GM12872 (cell line): ENCODE measurements at regions not wholly inside any gene's neighbourhood (a gene's known extent, or its start where the extent isn't known, plus 50 kb on each side); places are given as distances from the start of the nearest gene placed in this dataset.

ENCODE experiments used
- TF ChIP-seq, protein P1 (sequence below): IDR thresholded peaks from 3 replicates; pipeline ENCODE4 v1.5.1; 2011; ENCODE audit warnings: low read depth, mild to moderate bottlenecking, low read length, moderate library complexity; ENCODE audit not compliant: insufficient read depth

DNA sequence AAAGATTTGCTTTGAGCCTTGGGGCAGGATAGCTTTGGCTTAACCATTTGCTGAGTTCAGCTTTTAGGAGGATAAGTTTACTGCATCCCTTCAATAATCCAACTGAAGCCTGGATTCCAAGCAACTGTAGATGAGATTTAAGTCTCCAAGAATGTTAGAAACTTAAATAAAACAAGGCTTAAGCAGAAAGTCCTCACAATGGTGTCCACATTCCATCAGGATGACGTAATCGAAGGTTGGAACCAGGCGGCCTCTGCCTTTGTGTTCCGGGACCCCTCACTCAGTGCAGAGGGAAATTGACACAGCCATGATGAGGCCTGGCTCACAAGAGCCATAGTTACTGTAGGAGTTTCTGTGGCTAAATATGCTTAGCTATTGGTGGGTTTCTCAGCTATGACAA lies 260.4 kb downstream of the LPIN1 start:
- TF ChIP-seq, protein P1, sequence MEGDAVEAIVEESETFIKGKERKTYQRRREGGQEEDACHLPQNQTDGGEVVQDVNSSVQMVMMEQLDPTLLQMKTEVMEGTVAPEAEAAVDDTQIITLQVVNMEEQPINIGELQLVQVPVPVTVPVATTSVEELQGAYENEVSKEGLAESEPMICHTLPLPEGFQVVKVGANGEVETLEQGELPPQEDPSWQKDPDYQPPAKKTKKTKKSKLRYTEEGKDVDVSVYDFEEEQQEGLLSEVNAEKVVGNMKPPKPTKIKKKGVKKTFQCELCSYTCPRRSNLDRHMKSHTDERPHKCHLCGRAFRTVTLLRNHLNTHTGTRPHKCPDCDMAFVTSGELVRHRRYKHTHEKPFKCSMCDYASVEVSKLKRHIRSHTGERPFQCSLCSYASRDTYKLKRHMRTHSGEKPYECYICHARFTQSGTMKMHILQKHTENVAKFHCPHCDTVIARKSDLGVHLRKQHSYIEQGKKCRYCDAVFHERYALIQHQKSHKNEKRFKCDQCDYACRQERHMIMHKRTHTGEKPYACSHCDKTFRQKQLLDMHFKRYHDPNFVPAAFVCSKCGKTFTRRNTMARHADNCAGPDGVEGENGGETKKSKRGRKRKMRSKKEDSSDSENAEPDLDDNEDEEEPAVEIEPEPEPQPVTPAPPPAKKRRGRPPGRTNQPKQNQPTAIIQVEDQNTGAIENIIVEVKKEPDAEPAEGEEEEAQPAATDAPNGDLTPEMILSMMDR, result no peak

DNA sequence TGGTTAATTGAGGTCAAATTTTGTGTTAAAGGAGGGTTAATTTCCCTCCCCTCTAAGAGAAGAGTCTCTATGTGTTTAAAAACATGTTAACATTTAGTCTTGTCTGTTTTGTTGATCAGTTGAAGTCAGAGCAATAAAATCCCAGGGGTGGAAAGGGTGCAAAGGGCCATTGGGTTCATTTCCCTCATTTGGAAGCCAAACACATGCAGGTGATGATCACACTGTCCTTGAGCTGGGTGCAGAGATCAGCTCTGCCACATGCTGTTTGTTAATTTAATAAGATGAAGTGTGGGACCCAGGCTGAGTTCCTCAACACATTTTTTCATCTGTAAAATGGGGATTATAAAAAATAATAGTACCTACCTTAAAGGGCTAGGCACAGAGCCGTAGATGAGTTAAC lies 260.9 kb downstream of the LPIN1 start:
- TF ChIP-seq, protein P1, result no peak

DNA sequence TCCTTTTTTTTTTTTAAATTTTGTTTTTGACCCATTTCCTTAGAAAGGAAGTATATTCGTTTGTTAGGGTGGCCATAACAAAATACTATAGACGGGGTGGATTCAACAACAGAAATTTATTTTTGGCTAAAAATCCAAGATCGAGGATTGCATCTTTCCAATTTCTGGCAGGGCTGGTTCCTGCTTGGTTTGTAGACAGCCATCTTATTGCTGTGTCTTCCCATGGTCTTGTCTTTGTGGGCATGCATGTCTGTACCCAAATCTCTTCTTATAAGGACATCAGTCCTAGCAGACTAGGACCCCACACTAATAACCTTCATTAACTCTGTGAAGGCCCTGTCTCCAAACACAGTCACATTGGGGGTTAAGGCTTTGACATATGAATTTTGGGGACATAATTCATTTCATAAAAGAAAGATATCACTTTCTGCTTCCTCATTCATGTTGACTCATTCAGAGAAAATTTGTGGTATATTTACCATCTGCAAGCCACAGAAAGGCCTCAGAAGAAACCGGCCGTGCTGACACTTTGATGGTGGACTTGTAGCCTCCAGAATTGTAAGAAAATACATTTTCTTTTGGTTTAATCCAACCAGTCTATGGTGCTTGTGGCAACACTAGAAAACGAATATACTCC lies 262.1 kb downstream of the LPIN1 start:
- TF ChIP-seq, protein P1, result no peak

DNA sequence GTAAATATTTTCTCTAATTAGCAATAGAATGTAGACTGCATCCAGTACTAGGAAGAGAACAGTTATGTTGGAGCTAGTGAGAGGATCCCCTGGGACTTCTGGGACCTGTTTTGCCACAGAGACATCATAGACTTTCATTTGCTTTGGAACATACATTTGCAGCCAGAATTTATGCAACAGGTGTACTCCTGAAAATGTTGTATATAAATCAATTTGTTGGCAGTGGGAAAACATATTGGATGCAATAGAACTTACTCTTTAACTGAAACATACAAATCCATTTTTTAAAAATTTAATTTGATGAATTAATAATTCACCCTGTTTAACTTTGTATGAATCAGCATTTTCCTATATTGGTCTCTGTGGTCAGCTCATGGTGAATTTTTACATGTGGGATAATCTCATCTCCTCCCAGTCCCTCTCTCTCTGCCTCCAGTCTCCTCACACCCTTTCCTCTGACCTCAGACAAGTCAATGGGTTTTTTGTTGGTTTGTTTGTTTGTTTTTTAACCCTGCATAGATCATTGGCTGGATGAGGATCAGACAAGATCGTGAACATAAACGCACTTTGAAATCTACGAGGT lies 263.0 kb downstream of the LPIN1 start:
- TF ChIP-seq, protein P1, result no peak

DNA sequence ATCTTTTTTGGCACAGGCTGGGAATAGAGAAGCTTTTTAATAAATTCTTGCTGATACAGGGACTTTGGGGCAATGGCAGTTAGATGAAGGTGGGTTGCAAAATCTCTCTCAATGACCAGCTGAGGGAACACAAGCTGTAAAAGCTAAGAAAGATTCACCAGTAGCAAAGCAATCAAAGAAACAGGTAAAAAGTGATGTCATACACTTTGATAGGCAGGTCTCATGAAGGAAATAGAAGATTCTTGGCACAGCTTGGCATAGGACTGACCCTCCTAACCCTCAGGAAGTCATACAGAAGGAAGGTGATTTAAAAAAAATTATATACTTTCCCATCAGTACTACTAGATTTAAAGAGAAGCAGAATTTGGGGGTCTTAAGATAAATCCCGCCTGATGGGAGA lies 263.6 kb downstream of the LPIN1 start:
- TF ChIP-seq, protein P1, result no peak

DNA sequence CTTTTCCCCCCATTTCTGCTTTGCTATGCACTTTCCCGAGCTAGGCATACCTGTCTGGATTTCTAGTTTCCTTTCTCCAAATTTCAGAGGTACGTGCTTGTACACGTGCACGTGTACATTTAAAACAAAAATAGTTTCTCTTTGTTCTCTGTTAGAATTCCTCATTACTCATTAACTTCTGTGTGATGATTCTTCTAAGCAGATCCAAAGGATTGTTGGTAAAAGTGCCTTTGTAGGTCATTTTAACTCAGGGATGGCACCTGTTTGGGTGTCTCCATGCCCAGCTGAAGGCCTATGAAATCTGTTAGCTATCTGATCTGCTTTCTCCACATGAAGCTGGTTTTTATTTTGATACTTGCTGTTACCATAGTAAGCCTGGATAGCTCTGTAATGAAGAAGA lies 264.3 kb downstream of the LPIN1 start:
- TF ChIP-seq, protein P1, result no peak

DNA sequence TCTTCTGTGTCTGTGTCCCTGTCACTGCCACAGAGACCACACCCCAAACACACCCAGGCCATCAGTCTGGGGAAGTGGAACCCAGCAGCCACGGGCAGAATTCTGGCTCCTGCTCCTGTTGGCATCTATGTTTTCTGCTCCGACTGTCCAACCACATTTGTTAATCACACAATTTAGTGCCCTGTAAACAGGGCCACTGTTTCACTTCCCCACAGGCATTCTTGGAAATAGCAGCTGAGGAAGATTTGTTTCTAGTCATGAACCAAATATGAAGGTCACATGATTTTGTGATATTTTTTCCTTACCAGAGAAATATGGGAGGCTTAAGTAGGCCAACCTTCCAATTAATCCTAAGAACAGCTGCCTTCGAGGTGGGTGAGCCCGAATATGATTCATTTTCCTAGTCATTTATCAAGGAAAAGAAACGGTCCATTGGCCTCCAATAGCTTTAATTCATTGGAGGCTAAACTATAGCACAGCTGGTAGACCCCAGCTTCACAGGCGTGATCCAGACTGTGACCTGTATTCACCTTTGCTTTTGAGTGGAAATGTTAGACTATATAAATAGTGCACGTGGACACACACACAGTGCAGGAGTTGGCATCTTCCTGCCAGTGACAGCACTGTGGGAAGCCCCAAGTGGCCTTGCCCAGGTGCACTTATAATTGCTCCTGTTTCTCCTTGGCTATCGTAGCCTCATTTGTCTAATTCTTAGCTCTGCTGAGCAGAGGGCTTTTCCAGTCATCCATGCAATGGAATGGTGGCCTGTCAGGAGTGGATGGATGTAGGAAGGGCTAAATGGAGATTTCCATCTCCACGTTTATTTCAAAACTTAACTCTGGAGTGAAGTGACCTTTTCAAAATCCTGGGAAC lies 267.9 kb downstream of the LPIN1 start:
- TF ChIP-seq, protein P1, result no peak
